PC-9 (cell line): ENCODE measurements at regions not wholly inside any gene's neighbourhood (a gene's known extent, or its start where the extent isn't known, plus 50 kb on each side); places are given as distances from the start of the nearest gene placed in this dataset.

Experiments used
- BruUV-seq: library from RNA; stranded (reverse); fragments of 400-500 nt; replicated peaks from 2 replicates; lab custom pipeline; 2021; lab: Mats Ljungman, UMichigan
- CTCF ChIA-PET: fragments of 300-600 bp; sonication (Branson Sonifier 250); formaldehyde crosslinking; loops from one replicate; lab custom pipeline; 2022; ENCODE audit warnings: antibody characterized with exemption; lab: Charles Lee
- POLR2A ChIA-PET: fragments of 300-600 bp; sonication (Branson Sonifier 250); formaldehyde crosslinking; loops from one replicate; lab custom pipeline; 2022; ENCODE audit warnings: antibody characterized with exemption; ENCODE audit not compliant: unreplicated experiment; lab: Charles Lee
- DNase-seq, 2 experiments: peaks; one replicate each; pipeline versions ENCODE4 v3.0.0 to v3.0.0-alpha.2; 2015 to 2022; ENCODE audit warnings: mixed read lengths in 1 of 2
- H2AFZ ChIP-seq: fragments of 200-600 bp; sonication (generic); 2 replicates; pipeline ENCODE4 v1.8.1; 2017; ENCODE audit warnings: antibody characterized with exemption
- H3F3A ChIP-seq: fragments of 200-600 bp; sonication (generic); 2 replicates; pipeline ENCODE4 v1.8.1; 2017; ENCODE audit warnings: antibody characterized with exemption, mild to moderate bottlenecking, low read depth; ENCODE audit not compliant: insufficient read depth
- H3K27ac ChIP-seq: fragments of 200-600 bp; sonication (generic); 2 replicates; pipeline ENCODE4 v1.6.1; 2016; ENCODE audit warnings: mixed run types
- H3K27me3 ChIP-seq: fragments of 200-600 bp; sonication (generic); 2 replicates; pipeline ENCODE4 v1.6.1; 2016; ENCODE audit warnings: low read depth, mixed run types; ENCODE audit not compliant: insufficient read depth
- H3K36me3 ChIP-seq: fragments of 200-600 bp; sonication (generic); 2 replicates; pipeline ENCODE4 v1.6.1; 2016; ENCODE audit warnings: low read depth, mixed run types
- H3K4me1 ChIP-seq: fragments of 200-600 bp; sonication (generic); replicated peaks from 2 replicates; pipeline ENCODE4 v1.6.1; 2016; ENCODE audit warnings: mixed run types; ENCODE audit not compliant: insufficient read depth
- H3K4me2 ChIP-seq: fragments of 200-600 bp; sonication (generic); 2 replicates; pipeline ENCODE4 v1.6.1; 2017; ENCODE audit warnings: mixed run types
- H3K4me3 ChIP-seq: fragments of 200-600 bp; sonication (generic); 2 replicates; pipeline ENCODE4 v1.6.1; 2016; ENCODE audit warnings: mixed run types
- H3K79me2 ChIP-seq: fragments of 200-600 bp; sonication (generic); 2 replicates; pipeline ENCODE4 v1.6.1; 2017; ENCODE audit warnings: low read depth, mixed run types
- H3K9me2 ChIP-seq: fragments of 200-600 bp; sonication (generic); 2 replicates; pipeline ENCODE4 v1.8.1; 2017; ENCODE audit warnings: mild to moderate bottlenecking; ENCODE audit not compliant: insufficient read depth
- H3K9me3 ChIP-seq: fragments of 200-600 bp; sonication (generic); 2 replicates; pipeline ENCODE4 v1.8.1; 2016; ENCODE audit warnings: low read depth; ENCODE audit not compliant: insufficient read depth
- H4K20me1 ChIP-seq: fragments of 200-600 bp; sonication (generic); 2 replicates; pipeline ENCODE4 v1.8.1; 2017; ENCODE audit not compliant: insufficient read depth
- EZH2 ChIP-seq: fragments of 200-600 bp; sonication (generic); IDR thresholded peaks from 2 replicates; pipeline ENCODE4 v1.8.0; 2017; ENCODE audit warnings: antibody characterized with exemption, low read depth
- intact Hi-C: fragments of 100-400 bp; cut with micrococcal nuclease; formaldehyde crosslinking; loops from one replicate; pipeline ENCODE4 v1.10.0; 2022; ENCODE audit not compliant: unreplicated experiment
- TF ChIP-seq, protein P1 (sequence below): fragments of 200-600 bp; sonication (generic); conservative IDR thresholded peaks from 2 replicates; pipeline ENCODE4 v1.6.1; 2017; ENCODE audit warnings: mixed run types, antibody characterized with exemption, mild to moderate bottlenecking, moderate library complexity

DNA sequence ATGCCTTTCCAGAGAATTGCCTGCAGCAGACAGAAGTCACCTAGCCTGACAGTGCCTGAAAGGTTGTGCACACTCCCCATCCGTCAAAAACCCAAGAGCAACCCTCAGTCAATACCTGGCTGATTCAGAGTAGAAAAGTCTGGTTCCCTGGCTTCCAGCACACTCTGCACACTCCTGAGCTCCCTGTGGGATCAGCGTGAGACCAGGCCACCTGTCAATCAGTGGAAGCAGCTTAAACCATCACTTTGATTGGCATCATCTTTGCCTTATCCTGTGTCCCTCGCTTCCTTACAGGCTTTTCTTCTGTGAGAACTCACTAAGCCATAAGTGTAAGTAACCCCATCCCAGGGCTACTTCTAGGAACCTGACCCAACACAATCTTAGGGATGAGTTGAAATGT, 109.8 kb downstream of the ACTL7B start:
- ChIA-PET POLR2A (no interaction called here), CTCF (no interaction called here)

DNA sequence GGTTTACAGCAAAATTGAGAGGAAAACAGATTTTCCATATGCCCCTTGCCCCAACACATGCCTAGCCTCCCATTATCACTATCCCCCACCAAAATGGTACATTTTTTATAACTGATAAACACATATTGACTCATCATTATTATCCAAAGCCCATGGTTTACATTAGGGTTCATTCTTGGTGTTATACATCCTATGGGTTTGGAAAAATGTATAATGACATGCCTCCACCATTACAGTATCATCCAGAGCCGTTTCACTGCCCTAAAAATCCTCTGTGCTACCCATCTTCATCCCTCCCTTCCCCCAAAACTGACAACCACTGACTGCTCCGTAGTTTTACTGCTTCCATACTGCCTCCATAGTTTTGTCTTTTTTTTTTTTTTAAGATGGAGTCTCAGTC, 111.1 kb downstream of the ACTL7B start:
- no peak for DNase-seq
- Histone ChIP-seq H3K4me3 (no peak overlapping the region), H3F3A (no peaks in the 10 kb centered on the region), H2AFZ (no peak overlapping the region), H4K20me1 (no peaks in the 10 kb centered on the region), H3K4me2 (no peak overlapping the region), H3K4me1 (no peaks in the 10 kb centered on the region), H3K27ac (no peak overlapping the region), H3K27me3 (no peaks in the 10 kb centered on the region), H3K36me3 (no peaks in the 10 kb centered on the region), H3K9me3 (no peaks in the 10 kb centered on the region), H3K79me2 (no peaks in the 10 kb centered on the region), H3K9me2 (no peaks in the 10 kb centered on the region)
- intact Hi-C loops: no loop called here
- CTCF ChIA-PET: interaction anchor here (0.6 kb wide), 1 partner anchor 1247 kb away, joined by 5 read pairs; no protein-coding TSS in a partner anchor
- POLR2A ChIA-PET: no interaction called here
- BruUV-seq: no TSS peak
- TF ChIP-seq, protein P1, sequence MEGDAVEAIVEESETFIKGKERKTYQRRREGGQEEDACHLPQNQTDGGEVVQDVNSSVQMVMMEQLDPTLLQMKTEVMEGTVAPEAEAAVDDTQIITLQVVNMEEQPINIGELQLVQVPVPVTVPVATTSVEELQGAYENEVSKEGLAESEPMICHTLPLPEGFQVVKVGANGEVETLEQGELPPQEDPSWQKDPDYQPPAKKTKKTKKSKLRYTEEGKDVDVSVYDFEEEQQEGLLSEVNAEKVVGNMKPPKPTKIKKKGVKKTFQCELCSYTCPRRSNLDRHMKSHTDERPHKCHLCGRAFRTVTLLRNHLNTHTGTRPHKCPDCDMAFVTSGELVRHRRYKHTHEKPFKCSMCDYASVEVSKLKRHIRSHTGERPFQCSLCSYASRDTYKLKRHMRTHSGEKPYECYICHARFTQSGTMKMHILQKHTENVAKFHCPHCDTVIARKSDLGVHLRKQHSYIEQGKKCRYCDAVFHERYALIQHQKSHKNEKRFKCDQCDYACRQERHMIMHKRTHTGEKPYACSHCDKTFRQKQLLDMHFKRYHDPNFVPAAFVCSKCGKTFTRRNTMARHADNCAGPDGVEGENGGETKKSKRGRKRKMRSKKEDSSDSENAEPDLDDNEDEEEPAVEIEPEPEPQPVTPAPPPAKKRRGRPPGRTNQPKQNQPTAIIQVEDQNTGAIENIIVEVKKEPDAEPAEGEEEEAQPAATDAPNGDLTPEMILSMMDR: no peak
- TF ChIP-seq EZH2: no peak

More for the DNA sequence above, 109.8 kb downstream of the ACTL7B start:
- TF ChIP-seq EZH2: no peak
- TF ChIP-seq, protein P1: no peak
- Histone ChIP-seq H3K27me3 (no peaks in the 10 kb centered on the region), H2AFZ (no peak overlapping the region), H3K4me1 (no peaks in the 10 kb centered on the region), H3K9me3 (no peaks in the 10 kb centered on the region), H3K79me2 (no peaks in the 10 kb centered on the region), H3F3A (no peaks in the 10 kb centered on the region), H3K9me2 (no peaks in the 10 kb centered on the region), H3K4me2 (no peak overlapping the region), H3K27ac (no peak overlapping the region), H4K20me1 (no peaks in the 10 kb centered on the region), H3K36me3 (no peaks in the 10 kb centered on the region), H3K4me3 (no peak overlapping the region)
- no peak for DNase-seq
- intact Hi-C loops: no loop called here
- no TSS peak for BruUV-seq

DNA sequence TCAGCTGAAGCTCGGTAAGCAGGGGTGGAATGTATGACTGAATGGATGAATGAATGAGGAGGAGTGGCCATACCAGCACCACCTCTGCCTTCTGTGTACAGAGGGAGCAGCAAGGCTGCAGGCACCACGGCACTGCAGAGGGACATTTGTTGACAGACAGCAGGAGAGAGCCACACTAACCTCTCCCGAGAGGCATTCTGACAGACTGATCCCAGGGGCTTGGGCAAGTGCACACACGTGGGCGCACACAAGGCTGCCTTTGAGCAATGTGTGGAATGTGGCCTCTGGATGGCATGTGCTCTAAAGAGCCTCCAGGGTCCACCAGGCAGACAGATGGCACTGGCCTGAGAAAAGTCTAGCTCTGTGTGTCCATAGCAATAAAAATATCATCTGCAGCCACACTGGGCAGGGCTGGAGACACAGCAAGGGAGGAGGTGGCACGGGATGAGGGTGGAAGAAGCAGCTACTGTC, 111.8 kb downstream of the ACTL7B start:
- no peaks in the 10 kb centered on the region for H3K9me2 ChIP-seq
- H3K27ac ChIP-seq: no peak overlapping the region
- H3K27me3 ChIP-seq: no peaks in the 10 kb centered on the region
- no peaks in the 10 kb centered on the region for H3K36me3 ChIP-seq
- peak overlapping the region; percentile 14; the same call in 1 of the 2 replicates for H3K4me2 ChIP-seq
- ChIA-PET CTCF (no interaction called here), POLR2A (no interaction called here)
- TF ChIP-seq, protein P1: no peak
- TF ChIP-seq EZH2: no peak
- no peaks in the 10 kb centered on the region for H4K20me1 ChIP-seq
- peak; percentile 70 to 76 for DNase-seq
- H3F3A ChIP-seq: no peaks in the 10 kb centered on the region
- no peaks in the 10 kb centered on the region for H3K4me1 ChIP-seq
- no peak overlapping the region for H2AFZ ChIP-seq
- BruUV-seq: no TSS peak
- H3K4me3 ChIP-seq: no peak overlapping the region
- intact Hi-C loops: no loop called here
- H3K79me2 ChIP-seq: no peaks in the 10 kb centered on the region
- no peaks in the 10 kb centered on the region for H3K9me3 ChIP-seq
